ENCODE measurements at regions not wholly inside any gene's neighbourhood (a gene's known extent, or its start where the extent isn't known, plus 50 kb on each side); places are given as distances from the start of the nearest gene placed in this dataset.
A peak's percentile ranks its signal among the peaks of the same experiment; 100 is the strongest.

DNA sequence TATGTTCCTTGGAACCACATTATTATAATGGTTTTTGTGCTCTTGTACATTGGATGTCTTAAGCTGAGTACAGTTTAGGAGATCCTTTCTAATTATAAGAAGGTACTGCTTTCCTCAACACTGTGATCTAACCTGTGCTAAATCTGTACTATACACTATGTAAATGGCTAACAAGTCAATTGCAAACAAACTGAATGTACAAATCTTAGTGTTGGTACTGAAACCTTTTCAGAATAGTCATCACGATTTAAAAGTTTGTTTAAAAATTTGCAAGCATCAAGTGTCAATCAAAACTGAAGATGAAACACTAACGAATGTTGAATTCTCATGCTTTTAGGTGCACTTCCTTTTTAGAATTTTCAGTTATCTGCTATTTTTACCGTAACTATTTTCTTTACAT is 2090.4 kb upstream of the TENM3 start:
- no peak for DNase-seq (ENCODE audit: low read depth)
- TF ChIP-seq, protein P1, sequence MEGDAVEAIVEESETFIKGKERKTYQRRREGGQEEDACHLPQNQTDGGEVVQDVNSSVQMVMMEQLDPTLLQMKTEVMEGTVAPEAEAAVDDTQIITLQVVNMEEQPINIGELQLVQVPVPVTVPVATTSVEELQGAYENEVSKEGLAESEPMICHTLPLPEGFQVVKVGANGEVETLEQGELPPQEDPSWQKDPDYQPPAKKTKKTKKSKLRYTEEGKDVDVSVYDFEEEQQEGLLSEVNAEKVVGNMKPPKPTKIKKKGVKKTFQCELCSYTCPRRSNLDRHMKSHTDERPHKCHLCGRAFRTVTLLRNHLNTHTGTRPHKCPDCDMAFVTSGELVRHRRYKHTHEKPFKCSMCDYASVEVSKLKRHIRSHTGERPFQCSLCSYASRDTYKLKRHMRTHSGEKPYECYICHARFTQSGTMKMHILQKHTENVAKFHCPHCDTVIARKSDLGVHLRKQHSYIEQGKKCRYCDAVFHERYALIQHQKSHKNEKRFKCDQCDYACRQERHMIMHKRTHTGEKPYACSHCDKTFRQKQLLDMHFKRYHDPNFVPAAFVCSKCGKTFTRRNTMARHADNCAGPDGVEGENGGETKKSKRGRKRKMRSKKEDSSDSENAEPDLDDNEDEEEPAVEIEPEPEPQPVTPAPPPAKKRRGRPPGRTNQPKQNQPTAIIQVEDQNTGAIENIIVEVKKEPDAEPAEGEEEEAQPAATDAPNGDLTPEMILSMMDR (IDR thresholded peaks at IDR 0.05; ENCODE audit: low read length, missing control alignments): no peak
- H3K4me3 ChIP-seq (replicated peaks; ENCODE audit: low read depth, low read length): no peak overlapping the region

DNA sequence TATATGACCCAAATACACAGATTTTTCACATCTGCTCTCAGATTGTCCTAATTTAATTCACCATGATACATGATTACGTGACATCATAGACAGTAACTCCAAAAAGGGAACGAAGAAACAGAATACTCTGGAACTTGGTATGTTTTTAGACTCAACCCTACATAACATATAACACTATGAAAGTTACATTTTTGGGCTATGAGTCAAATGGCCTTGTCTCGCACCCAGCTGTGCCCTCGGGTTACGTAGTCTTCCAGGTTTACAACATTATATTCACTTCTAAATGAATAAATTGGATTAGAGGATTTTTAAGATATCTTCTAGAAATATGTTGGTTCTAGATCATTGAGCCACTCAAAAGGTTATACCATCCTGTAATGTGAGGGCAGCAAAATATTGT is 2089.6 kb upstream of the TENM3 start:
- no peak for DNase-seq (ENCODE audit: low read depth)
- TF ChIP-seq, protein P1 (IDR thresholded peaks at IDR 0.05; ENCODE audit: low read length, missing control alignments): no peak
- no peak overlapping the region for H3K4me3 ChIP-seq (replicated peaks; ENCODE audit: low read depth, low read length)

DNA sequence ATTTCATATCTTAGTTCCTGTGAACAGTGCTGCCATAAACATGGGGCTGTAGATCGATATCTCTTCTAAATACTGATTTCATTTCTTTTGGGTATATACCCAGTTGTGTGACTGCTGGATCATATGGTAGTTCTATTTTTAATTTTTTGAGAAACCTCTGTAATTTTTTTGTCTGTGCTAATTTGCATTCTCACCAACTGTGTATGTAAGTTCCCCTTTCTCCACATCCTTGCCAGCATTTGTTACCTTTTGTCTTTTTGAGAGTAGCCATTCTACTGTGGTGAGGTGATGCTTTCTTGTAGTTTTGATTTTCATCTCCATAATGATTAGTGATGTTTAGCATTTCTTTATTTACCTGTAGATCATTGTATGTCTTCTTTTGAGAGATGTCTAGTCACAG is 2086.5 kb upstream of the TENM3 start:
- no peak overlapping the region for H3K4me3 ChIP-seq (replicated peaks; ENCODE audit: low read depth, low read length)
- TF ChIP-seq, protein P1 (IDR thresholded peaks at IDR 0.05; ENCODE audit: low read length, missing control alignments): no peak
- no peak for DNase-seq (ENCODE audit: low read depth)

DNA sequence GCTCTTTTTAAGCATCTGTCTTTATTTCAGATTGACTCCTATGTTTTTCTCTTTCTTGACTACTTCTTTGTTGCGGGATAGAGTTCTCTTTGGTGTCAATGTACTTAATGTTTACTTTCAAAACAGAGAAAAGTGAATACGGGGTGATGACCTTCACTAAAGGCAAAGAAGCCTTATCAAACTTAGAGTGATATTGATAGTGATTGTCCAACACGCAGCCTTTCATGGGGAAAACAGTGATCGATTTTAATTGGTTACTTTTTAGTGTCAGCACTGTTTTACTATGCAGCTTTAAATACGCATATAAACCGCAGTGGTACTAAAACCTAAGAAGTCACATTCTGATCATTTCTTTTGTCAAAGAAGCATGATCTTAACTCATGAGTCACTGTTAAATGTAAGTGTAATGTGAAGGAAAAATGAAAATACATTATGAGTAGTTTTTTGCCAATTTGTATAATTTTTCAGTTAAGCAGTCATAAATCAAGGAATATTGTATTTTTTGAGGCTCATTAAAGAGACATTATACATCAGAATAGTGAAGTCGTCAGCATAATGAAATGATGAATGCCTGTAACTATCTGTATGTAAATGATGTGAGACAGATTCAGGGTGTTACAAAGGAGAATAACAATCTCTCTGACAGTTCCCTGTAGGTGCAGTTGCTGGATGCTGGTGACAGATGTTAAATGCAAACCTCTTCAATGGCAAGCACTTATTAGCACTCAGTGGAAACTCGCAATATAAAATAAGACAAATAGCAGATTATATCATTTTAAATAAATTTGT is 2082.8 kb upstream of the TENM3 start:
- TF ChIP-seq, protein P1 (IDR thresholded peaks at IDR 0.05; ENCODE audit: low read length, missing control alignments): no peak
- H3K4me3 ChIP-seq (replicated peaks; ENCODE audit: low read depth, low read length): no peak overlapping the region
- no peak for DNase-seq (ENCODE audit: low read depth)

DNA sequence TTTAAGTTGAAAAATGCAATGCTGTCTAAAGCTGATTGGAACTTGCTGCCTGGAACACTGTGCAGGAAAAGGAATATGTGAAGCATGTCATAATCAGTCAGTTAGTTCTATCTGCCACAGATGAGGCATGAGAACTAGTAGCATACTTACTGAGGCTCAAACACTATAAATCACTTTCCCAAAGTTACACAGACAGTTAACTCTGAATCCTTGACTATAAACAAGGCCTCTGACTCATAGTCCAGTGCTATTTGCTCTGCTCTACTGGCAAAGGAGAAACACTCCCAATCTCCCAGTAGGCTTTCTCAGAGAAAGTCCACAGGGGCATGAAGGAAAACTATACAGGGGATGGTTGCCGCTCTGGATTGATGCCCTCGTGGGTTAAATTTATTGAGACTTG is 2078.4 kb upstream of the TENM3 start:
- H3K4me3 ChIP-seq (replicated peaks; ENCODE audit: low read depth, low read length): no peak overlapping the region
- peak; percentile 17 for DNase-seq (ENCODE audit: low read depth)
- TF ChIP-seq, protein P1 (IDR thresholded peaks at IDR 0.05; ENCODE audit: low read length, missing control alignments): no peak

DNA sequence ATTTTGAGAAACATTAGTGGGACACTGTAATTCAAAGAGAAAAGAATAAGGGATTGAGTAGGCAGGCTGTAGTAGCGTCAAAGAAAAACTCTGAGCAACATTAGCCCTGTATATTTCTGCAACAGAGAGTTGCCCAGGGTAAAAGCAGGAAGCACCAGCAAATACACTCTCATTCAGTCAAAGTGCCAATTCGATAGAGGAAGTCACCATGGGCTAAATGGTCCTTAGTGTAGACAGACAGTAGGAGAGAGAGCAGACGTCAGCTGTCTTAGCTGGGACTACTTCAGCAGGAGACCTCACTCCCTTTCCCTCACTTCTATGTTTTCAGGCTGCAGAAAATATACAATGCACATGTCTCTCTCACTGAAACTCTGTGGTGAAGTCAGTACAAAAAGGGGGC is 2073.8 kb upstream of the TENM3 start:
- no peak overlapping the region for H3K4me3 ChIP-seq (replicated peaks; ENCODE audit: low read depth, low read length)
- TF ChIP-seq, protein P1 (IDR thresholded peaks at IDR 0.05; ENCODE audit: low read length, missing control alignments): no peak
- DNase-seq (ENCODE audit: low read depth): no peak

DNA sequence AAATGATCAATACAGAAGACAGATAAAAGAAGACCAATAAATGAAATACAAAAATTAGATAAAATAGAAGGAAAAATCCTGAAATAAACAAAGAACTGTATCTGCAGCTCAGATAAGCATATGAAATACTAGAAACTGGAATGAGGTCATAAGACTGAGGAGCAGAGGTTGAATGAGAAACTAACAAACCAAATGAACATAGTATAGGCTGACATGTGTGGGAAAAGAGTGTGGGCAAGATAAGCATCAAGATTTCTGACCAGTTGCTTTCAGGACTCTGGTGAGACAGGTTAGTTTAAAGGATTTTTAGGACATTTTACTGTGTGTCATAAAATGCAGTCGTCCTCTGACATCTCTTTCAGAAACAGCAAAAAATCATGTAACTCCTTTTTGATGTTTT is 2073.2 kb upstream of the TENM3 start:
- no peak for DNase-seq (ENCODE audit: low read depth)
- TF ChIP-seq, protein P1 (IDR thresholded peaks at IDR 0.05; ENCODE audit: low read length, missing control alignments): no peak
- H3K4me3 ChIP-seq (replicated peaks; ENCODE audit: low read depth, low read length): no peak overlapping the region
